ENCODE measurements at regions not wholly inside any gene's neighbourhood (a gene's known extent, or its start where the extent isn't known, plus 50 kb on each side); places are given as distances from the start of the nearest gene placed in this dataset.

DNA sequence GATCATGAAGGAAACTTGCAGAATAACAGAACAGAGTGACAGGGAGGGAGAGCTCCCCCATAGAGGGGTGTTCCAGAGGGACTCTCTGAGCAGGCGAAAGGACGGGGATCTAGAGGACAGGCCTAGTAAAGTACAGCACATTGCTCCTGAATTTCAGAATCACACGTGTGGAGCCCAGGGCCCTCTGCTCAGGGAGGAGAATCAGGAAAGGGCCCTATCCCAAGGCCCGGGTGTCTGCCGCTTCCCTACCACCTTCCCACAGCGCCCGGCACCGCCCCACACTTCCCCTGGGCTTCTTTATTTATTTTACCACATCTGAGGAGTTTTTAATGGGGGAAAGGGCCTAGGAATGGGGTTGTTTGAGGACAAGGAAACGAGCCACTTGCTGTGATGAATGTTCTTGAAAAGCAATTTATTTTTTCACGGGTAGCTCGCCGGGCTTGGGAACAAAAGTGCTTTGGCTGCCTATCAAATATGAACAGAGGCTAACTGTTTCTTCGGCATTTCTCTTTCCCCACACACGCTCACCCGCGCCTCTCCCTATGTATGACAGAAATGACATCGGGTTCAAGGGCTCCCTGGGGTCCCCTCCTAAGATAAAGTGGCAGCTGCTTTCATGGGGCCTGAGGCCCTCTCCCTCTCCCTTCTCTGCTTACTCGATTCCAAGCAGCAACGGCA lies 79.3 kb upstream of the GLI2 start:
- TF ChIP-seq TCF7L2 (IDR thresholded peaks at IDR 0.05; ENCODE audit: borderline replicate concordance, low read depth, low read length) (no peak), ZNF138 (tag by site-specific recombination; IDR thresholded peaks at IDR 0.05; ENCODE audit: borderline replicate concordance) (no peak), SCRT2 (tag by site-specific recombination; IDR thresholded peaks at IDR 0.05) (no peak), ZNF768 (tag by site-specific recombination; IDR thresholded peaks at IDR 0.05) (no peak), ZNF155 (tag by site-specific recombination; IDR thresholded peaks at IDR 0.05) (no peak)
- TF ChIP-seq, protein P1, sequence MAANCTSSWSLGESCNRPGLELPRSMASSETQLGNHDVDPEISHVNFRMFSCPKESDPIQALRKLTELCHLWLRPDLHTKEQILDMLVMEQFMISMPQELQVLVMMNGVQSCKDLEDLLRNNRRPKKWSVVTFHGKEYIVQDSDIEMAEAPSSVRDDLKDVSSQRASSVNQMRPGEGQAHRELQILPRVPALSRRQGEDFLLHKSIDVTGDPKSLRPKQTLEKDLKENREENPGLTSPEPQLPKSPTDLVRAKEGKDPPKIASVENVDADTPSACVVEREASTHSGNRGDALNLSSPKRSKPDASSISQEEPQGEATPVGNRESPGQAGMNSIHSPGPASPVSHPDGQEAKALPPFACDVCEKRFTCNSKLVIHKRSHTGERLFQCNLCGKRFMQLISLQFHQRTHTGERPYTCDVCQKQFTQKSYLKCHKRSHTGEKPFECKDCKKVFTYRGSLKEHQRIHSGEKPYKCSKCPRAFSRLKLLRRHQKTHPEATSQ (tag by site-specific recombination; IDR thresholded peaks at IDR 0.05) = no peak
- TF ChIP-seq, protein P2, sequence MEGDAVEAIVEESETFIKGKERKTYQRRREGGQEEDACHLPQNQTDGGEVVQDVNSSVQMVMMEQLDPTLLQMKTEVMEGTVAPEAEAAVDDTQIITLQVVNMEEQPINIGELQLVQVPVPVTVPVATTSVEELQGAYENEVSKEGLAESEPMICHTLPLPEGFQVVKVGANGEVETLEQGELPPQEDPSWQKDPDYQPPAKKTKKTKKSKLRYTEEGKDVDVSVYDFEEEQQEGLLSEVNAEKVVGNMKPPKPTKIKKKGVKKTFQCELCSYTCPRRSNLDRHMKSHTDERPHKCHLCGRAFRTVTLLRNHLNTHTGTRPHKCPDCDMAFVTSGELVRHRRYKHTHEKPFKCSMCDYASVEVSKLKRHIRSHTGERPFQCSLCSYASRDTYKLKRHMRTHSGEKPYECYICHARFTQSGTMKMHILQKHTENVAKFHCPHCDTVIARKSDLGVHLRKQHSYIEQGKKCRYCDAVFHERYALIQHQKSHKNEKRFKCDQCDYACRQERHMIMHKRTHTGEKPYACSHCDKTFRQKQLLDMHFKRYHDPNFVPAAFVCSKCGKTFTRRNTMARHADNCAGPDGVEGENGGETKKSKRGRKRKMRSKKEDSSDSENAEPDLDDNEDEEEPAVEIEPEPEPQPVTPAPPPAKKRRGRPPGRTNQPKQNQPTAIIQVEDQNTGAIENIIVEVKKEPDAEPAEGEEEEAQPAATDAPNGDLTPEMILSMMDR (tag by site-specific recombination; IDR thresholded peaks at IDR 0.05) = no peak
- TF ChIP-seq, protein P3, sequence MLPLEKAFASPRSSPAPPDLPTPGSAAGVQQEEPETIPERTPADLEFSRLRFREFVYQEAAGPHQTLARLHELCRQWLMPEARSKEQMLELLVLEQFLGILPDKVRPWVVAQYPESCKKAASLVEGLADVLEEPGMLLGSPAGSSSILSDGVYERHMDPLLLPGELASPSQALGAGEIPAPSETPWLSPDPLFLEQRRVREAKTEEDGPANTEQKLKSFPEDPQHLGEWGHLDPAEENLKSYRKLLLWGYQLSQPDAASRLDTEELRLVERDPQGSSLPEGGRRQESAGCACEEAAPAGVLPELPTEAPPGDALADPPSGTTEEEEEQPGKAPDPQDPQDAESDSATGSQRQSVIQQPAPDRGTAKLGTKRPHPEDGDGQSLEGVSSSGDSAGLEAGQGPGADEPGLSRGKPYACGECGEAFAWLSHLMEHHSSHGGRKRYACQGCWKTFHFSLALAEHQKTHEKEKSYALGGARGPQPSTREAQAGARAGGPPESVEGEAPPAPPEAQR (tag by site-specific recombination; IDR thresholded peaks at IDR 0.05) = no peak
